ENCODE measurements at regions not wholly inside any gene's neighbourhood (a gene's known extent, or its start where the extent isn't known, plus 50 kb on each side); places are given as distances from the start of the nearest gene placed in this dataset.

DNA sequence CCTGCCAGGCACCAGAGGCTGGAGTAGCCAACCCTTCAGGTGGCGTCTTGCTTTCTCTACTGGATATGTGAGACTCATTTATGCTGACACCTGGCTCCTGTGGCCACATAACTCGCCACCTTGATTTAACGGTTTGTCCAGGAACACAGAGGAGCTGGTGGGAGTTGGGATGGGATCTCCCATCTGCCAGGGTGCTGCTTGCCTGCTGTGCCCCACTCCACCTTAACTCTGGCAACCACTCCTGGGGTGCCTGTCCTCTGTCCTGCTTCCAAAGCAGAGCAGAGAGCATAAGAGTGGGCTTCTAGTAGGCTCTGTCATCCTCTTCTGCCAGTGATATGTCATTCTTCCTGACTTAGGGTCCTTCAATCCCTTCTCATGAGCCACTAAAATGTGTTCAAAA, 63.4 kb upstream of the ZNF423 start:
- TF ChIP-seq, protein P1, sequence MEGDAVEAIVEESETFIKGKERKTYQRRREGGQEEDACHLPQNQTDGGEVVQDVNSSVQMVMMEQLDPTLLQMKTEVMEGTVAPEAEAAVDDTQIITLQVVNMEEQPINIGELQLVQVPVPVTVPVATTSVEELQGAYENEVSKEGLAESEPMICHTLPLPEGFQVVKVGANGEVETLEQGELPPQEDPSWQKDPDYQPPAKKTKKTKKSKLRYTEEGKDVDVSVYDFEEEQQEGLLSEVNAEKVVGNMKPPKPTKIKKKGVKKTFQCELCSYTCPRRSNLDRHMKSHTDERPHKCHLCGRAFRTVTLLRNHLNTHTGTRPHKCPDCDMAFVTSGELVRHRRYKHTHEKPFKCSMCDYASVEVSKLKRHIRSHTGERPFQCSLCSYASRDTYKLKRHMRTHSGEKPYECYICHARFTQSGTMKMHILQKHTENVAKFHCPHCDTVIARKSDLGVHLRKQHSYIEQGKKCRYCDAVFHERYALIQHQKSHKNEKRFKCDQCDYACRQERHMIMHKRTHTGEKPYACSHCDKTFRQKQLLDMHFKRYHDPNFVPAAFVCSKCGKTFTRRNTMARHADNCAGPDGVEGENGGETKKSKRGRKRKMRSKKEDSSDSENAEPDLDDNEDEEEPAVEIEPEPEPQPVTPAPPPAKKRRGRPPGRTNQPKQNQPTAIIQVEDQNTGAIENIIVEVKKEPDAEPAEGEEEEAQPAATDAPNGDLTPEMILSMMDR (conservative IDR thresholded peaks at IDR 0.05) = no peak
- TF ChIP-seq ZFX (IDR thresholded peaks at IDR 0.05) = no peak
